Kidney (tissue), 13 donors: ENCODE measurements at regions not wholly inside any gene's neighbourhood (a gene's known extent, or its start where the extent isn't known, plus 50 kb on each side); places are given as distances from the start of the nearest gene placed in this dataset.
"Not testable (repeated sequence)": the region's sequence is repeated elsewhere in the genome, so short reads cannot be mapped to it uniquely, and the experiment has no call there.

Source experiments
- DNase-seq, 5 donors: peaks; one replicate each; pipeline ENCODE4 v3.0.0-alpha.2; 2013 to 2020
- FAIRE-seq: peaks from 2 replicates; lab custom pipeline; 2012; peaks lifted over from hg19 to GRCh38; lab: Jason Lieb, UNC
- H3K27ac ChIP-seq, 2 donors: one replicate each; pipeline ENCODE4 v1.7.0; 2013; ENCODE audit warnings: low read depth in 2 of 2, low read length in 2 of 2, inconsistent platforms in 1 of 2
- H3K27me3 ChIP-seq: one replicate; pipeline ENCODE4 v1.7.1; 2013; ENCODE audit warnings: low read length, inconsistent platforms; ENCODE audit not compliant: control insufficient read depth, insufficient read depth
- H3K36me3 ChIP-seq, 3 donors: one replicate each; pipeline versions ENCODE4 v1.7.0 to v1.7.1; 2013; ENCODE audit warnings: low read length in 3 of 3, control low read depth in 1 of 3, inconsistent platforms in 1 of 3; ENCODE audit not compliant: insufficient read depth in 3 of 3, control insufficient read depth in 2 of 3
- H3K4me1 ChIP-seq, 3 donors: one replicate each; pipeline versions ENCODE4 v1.7.0 to v1.7.1; 2013; ENCODE audit warnings: low read length in 3 of 3, inconsistent platforms in 1 of 3, low read depth in 1 of 3; ENCODE audit not compliant: control insufficient read depth in 2 of 3, insufficient read depth in 2 of 3
- H3K4me3 ChIP-seq, 3 donors: one replicate each; pipeline versions ENCODE4 v1.7.0 to v1.8.1; 2013; ENCODE audit warnings: low read length in 3 of 3, control low read depth in 1 of 3, inconsistent platforms in 1 of 3
- H3K9ac ChIP-seq, 3 donors: one replicate each; pipeline versions ENCODE4 v1.7.0 to v1.7.1; 2013; ENCODE audit warnings: low read length in 3 of 3, control low read depth in 1 of 3, inconsistent platforms in 1 of 3
- H3K9me3 ChIP-seq, 3 donors: one replicate each; pipeline versions ENCODE4 v1.7.0 to v1.7.1; 2013; ENCODE audit warnings: low read length in 3 of 3, control low read depth in 1 of 3, inconsistent platforms in 1 of 3; ENCODE audit not compliant: control insufficient read depth in 2 of 3, insufficient read depth in 1 of 3
- intact Hi-C: fragments of 100-400 bp; cut with DNase I; formaldehyde crosslinking; loops from one replicate; pipeline ENCODE4 v1.11.1; 2022
- TF ChIP-seq, protein P1 (sequence below): IDR thresholded peaks from 3 replicates; pipeline ENCODE4 v1.5.1; 2012; ENCODE audit warnings: mild to moderate bottlenecking, moderate library complexity, borderline replicate concordance; ENCODE audit not compliant: insufficient read depth; ENCODE audit errors: extremely low read depth
- donor health status: control.
- donor health status: control.
- donor health status: control.
- donor health status: control.
- donor health status: control.
- donor health status: DM: yes; HTN: yes; CAD: no.
- donor health status: Normal renal cell carcinoma (clear cell type).

DNA sequence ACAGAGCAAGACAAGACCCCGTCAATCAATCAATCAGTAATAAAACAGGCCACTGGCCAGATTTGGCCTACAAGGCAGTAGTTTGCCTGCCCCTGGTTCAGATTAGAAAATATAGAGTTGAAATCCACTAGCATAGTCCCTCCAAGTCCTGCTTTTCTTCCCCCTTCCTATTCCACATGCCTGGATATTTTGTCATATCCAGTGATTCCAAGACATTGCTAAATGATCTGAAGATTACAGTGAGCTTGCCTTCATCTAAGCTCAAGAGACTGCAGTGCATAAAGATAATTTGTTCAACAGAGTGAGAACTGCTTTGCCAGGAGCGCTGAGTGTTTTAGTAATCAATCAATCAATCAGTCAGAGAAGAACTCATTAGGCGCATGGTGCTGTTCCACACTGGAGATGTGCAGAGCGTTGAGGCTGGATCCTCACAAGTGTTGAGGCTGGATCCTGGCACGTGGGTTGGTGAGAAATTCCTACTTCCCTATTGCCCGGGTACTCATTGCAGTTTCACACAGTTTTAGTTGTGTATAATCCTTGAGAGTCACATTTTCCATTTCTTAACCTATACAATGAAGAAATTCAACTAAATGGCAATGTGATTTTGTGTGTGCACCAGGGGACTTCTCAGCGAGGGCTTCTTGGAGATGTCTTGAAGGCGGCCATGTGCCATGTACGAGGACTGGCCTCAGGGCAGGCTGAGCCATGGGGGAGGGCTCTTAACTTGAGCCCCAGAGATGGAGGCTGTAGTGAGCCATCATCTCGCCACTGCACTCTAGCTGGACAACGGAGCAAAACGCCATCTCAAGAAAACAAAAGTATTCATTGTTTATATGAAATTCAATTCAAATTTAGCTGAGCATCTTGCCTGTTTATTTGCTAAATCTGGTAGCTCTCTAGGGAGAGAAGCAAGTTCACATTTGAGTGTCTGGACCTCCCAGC, 76.3 kb downstream of the TOMM20 start:
- H3K27ac ChIP-seq, result no peak overlapping the region
- H3K9ac ChIP-seq, result no peak overlapping the region
- FAIRE-seq, result no peak
- H3K4me3 ChIP-seq, result no peak overlapping the region
- H3K4me1 ChIP-seq, result peaks cover 0 to 4% (median 0%) of the 10 kb centered on the region in 3 donors
- DNase-seq, result peak in 1 of 5 donors; percentile 38
- no peaks in the 10 kb centered on the region for H3K9me3 ChIP-seq
- H3K27me3 ChIP-seq, result no peaks in the 10 kb centered on the region
- H3K36me3 ChIP-seq, result no peaks in the 10 kb centered on the region
- TF ChIP-seq, protein P1, sequence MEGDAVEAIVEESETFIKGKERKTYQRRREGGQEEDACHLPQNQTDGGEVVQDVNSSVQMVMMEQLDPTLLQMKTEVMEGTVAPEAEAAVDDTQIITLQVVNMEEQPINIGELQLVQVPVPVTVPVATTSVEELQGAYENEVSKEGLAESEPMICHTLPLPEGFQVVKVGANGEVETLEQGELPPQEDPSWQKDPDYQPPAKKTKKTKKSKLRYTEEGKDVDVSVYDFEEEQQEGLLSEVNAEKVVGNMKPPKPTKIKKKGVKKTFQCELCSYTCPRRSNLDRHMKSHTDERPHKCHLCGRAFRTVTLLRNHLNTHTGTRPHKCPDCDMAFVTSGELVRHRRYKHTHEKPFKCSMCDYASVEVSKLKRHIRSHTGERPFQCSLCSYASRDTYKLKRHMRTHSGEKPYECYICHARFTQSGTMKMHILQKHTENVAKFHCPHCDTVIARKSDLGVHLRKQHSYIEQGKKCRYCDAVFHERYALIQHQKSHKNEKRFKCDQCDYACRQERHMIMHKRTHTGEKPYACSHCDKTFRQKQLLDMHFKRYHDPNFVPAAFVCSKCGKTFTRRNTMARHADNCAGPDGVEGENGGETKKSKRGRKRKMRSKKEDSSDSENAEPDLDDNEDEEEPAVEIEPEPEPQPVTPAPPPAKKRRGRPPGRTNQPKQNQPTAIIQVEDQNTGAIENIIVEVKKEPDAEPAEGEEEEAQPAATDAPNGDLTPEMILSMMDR, result no peak
- intact Hi-C loops, result no loop called here

- intact Hi-C loops, result no loop called here
- H3K27me3 ChIP-seq, result no peaks in the 10 kb centered on the region
- no peaks in the 10 kb centered on the region for H3K36me3 ChIP-seq
- no peak for FAIRE-seq
- peaks cover 0 to 6% (median 0%) of the 10 kb centered on the region in 3 donors for H3K4me1 ChIP-seq
- no peak overlapping the region for H3K9ac ChIP-seq
- TF ChIP-seq, protein P1, result no peak
- no peak overlapping the region for H3K4me3 ChIP-seq
- H3K9me3 ChIP-seq, result no peaks in the 10 kb centered on the region
- H3K27ac ChIP-seq, result peak overlapping the region; percentile 29 to 38
- DNase-seq, result peak in 1 of 5 donors; percentile 40
Measured at GRCh38 chr1:235051521-235051920, 77.1 kb downstream of the TOMM20 start.

GRCh38 chr1:235050911-235051360, 77.7 kb downstream of the TOMM20 start:
- intact Hi-C loops, result no loop called here
- peaks cover 0 to 6% (median 0%) of the 10 kb centered on the region in 3 donors for H3K4me1 ChIP-seq
- DNase-seq, result peak in 1 of 5 donors; percentile 81
- H3K27me3 ChIP-seq, result no peaks in the 10 kb centered on the region
- no peaks in the 10 kb centered on the region for H3K36me3 ChIP-seq
- H3K9ac ChIP-seq, result no peak overlapping the region
- no peaks in the 10 kb centered on the region for H3K9me3 ChIP-seq
- H3K4me3 ChIP-seq, result no peak overlapping the region
- TF ChIP-seq, protein P1, result no peak
- peak overlapping the region in 1 of 2 donors; percentile 29 for H3K27ac ChIP-seq
- FAIRE-seq, result no peak

- H3K4me1 ChIP-seq, FAIRE-seq, H3K4me3 ChIP-seq, H3K27me3 ChIP-seq, H3K27ac ChIP-seq, H3K9ac ChIP-seq, H3K36me3 ChIP-seq, H3K9me3 ChIP-seq, intact Hi-C loops: not testable (repeated sequence)
- DNase-seq, result peak in 3 of 5 donors; percentile 25 to 55 (median 47)
Measured at GRCh38 chr1:235049716-235050378, 78.8 kb downstream of the TOMM20 start.
